HepG2 (cell line): ENCODE measurements at regions not wholly inside any gene's neighbourhood (a gene's known extent, or its start where the extent isn't known, plus 50 kb on each side); places are given as distances from the start of the nearest gene placed in this dataset.

Experiments
- ATAC-seq: fragments of 200-7000 bp; cut with Tn5 transposase; 3 replicates; pipeline ENCODE4 v1.9.1; 2020; ENCODE audit warnings: mild to moderate bottlenecking, moderate library complexity
- BruUV-seq: library from RNA; stranded (reverse); fragments of 400-500 nt; replicated peaks from 2 replicates; lab custom pipeline; 2021; lab: Mats Ljungman, UMichigan
- CTCF ChIA-PET: fragments of 300-600 bp; formaldehyde crosslinking; extraction: SDS; loops from one replicate; lab custom pipeline; 2021; ENCODE audit warnings: low total read pairs, inconsistent platforms, low intra/inter-chr PET ratio; lab: Yijun Ruan, JAX
- POLR2A ChIA-PET: fragments of 350-600 bp; sonication (Branson Sonifier 250); formaldehyde crosslinking; loops from one replicate; lab custom pipeline; 2020; ENCODE audit warnings: antibody characterized with exemption, inconsistent platforms; lab: Yijun Ruan, JAX
- DNase-seq: peaks from one replicate; pipeline ENCODE4 v3.0.0-alpha.2; 2015; ENCODE audit warnings: low spot score
- FAIRE-seq: peaks from 3 replicates; lab custom pipeline; 2011; peaks lifted over from hg19 to GRCh38; lab: Jason Lieb, UNC
- H2AFZ ChIP-seq: one replicate; pipeline ENCODE4 v1.6.1; 2011; ENCODE audit warnings: low read length, inconsistent platforms
- H3K27ac ChIP-seq: fragments of 300-600 bp; 3 replicates; pipeline ENCODE4 v1.8.0; 2011; ENCODE audit warnings: mixed run types, mild to moderate bottlenecking, mixed read lengths, low read length, inconsistent platforms; ENCODE audit not compliant: insufficient read depth; ENCODE audit errors: extremely low read length
- H3K27me3 ChIP-seq, 2 experiments: fragments of 200-600 bp in 1 of 2; 2 replicates in 1 of 2; 3 replicates in 1 of 2; pipeline versions ENCODE4 v1.6.0 to v1.8.0; 2011; ENCODE audit warnings: low read length in 2 of 2, mild to moderate bottlenecking in 2 of 2, moderate library complexity in 2 of 2, inconsistent platforms in 1 of 2; ENCODE audit not compliant: insufficient read depth in 2 of 2, control insufficient read depth in 1 of 2
- H3K36me3 ChIP-seq, 2 experiments: fragments of 200-600 bp in 1 of 2; replicated peaks in 1 of 2; 2 replicates in 1 of 2; 3 replicates in 1 of 2; pipeline versions ENCODE4 v1.5.1 to v1.8.0; 2011; ENCODE audit warnings: low read length in 2 of 2, inconsistent platforms in 1 of 2; ENCODE audit not compliant: insufficient read depth in 2 of 2, control insufficient read depth in 1 of 2
- H3K4me1 ChIP-seq: 2 replicates; pipeline ENCODE4 v1.5.1; 2012; ENCODE audit warnings: low read length, inconsistent platforms; ENCODE audit not compliant: insufficient read depth
- H3K4me2 ChIP-seq: 2 replicates; pipeline ENCODE4 v1.6.0; 2011; ENCODE audit warnings: low read depth, low read length, inconsistent platforms
- H3K4me3 ChIP-seq, 3 experiments: fragments of 200-600 bp in 1 of 3; sonication (generic), shearing (Covaris generic) in 1 of 3; replicated peaks in 1 of 3; 2 replicates each; pipeline ENCODE4 v1.5.1; 2011 to 2016; ENCODE audit warnings: low read length in 3 of 3, inconsistent platforms in 2 of 3, low read depth in 2 of 3, mild to moderate bottlenecking in 2 of 3, control low read depth in 1 of 3, mixed read lengths in 1 of 3; ENCODE audit not compliant: insufficient read depth in 1 of 3
- H3K79me2 ChIP-seq: one replicate; pipeline ENCODE4 v1.6.1; 2011; ENCODE audit warnings: low read length, inconsistent platforms; ENCODE audit not compliant: insufficient read depth
- H3K9ac ChIP-seq: 2 replicates; pipeline ENCODE4 v1.6.0; 2011; ENCODE audit warnings: mild to moderate bottlenecking, low read depth, low read length, inconsistent platforms; ENCODE audit not compliant: insufficient read depth
- H3K9me3 ChIP-seq: 2 replicates; pipeline ENCODE4 v1.5.1; 2012; ENCODE audit warnings: mild to moderate bottlenecking, low read length
- H4K20me1 ChIP-seq: 2 replicates; pipeline ENCODE4 v1.6.0; 2011; ENCODE audit warnings: inconsistent platforms, mild to moderate bottlenecking, low read length, moderate library complexity; ENCODE audit not compliant: insufficient read depth
- AHR ChIP-seq: IDR thresholded peaks from 2 replicates; pipeline ENCODE4 v1.6.1; 2018; ENCODE audit warnings: missing genetic modification reagents, missing compliant biosample characterization
- EP300 ChIP-seq, 3 experiments: sonication (generic) in 1 of 3; formaldehyde crosslinking in 1 of 3; IDR thresholded peaks; 2 replicates each; pipeline versions ENCODE4 v1.5.1 to v1.6.1; 2011 to 2020; ENCODE audit warnings: low read depth in 2 of 3, low read length in 2 of 3, borderline replicate concordance in 1 of 3, improper control_type of control experiment in 1 of 3, mild to moderate bottlenecking in 1 of 3, missing genetic modification reagents in 1 of 3, moderate library complexity in 1 of 3
- MAFK ChIP-seq, 2 experiments: IDR thresholded peaks in 1 of 2; conservative IDR thresholded peaks in 1 of 2; 2 replicates each; pipeline ENCODE4 v1.6.1; 2011; ENCODE audit warnings: improper control_type of control experiment in 2 of 2, low read length in 2 of 2
- MBD4 ChIP-seq: IDR thresholded peaks from 2 replicates; pipeline ENCODE4 v1.6.1; 2012; ENCODE audit warnings: low read length, inconsistent platforms, borderline replicate concordance
- NR2F1 ChIP-seq, 2 experiments: fragments of 450-650 bp in 1 of 2; formaldehyde crosslinking in 1 of 2; IDR thresholded peaks; 2 replicates each; pipeline versions ENCODE4 v1.5.0 to v1.6.1; 2016 to 2020; ENCODE audit warnings: mild to moderate bottlenecking in 1 of 2, missing compliant biosample characterization in 1 of 2, missing genetic modification reagents in 1 of 2, moderate library complexity in 1 of 2
- RAD51 ChIP-seq: fragments of 450-650 bp; IDR thresholded peaks from 2 replicates; pipeline ENCODE4 v1.6.1; 2016; ENCODE audit warnings: borderline replicate concordance
- SALL1 ChIP-seq: sonication (generic); formaldehyde crosslinking; IDR thresholded peaks from 2 replicates; pipeline ENCODE4 v1.8.0; 2022; ENCODE audit warnings: mild to moderate bottlenecking, missing genetic modification reagents
- ZNF670 ChIP-seq: sonication (generic); formaldehyde crosslinking; IDR thresholded peaks from 2 replicates; pipeline ENCODE4 v1.8.0; 2022; ENCODE audit warnings: mild to moderate bottlenecking, missing genetic modification reagents, borderline replicate concordance
- WGBS: methylation state at CpG from one replicate; pipeline ENCODE4 v1.1.6; 2017; ENCODE audit warnings: low lambda C conversion rate; 5-methylcytosine and 5-hydroxymethylcytosine counted together
- in situ Hi-C: cut with HindIII; loops from 2 replicates; pipeline ENCODE4 v1.10.0; 2017; ENCODE audit warnings: low pct_unique_long_range_greater_than_20kb; ENCODE audit not compliant: extremely low pct_ligation_motif_present
- intact Hi-C: fragments of 100-400 bp; cut with micrococcal nuclease; formaldehyde crosslinking; loops from one replicate; pipeline ENCODE4 v1.10.0; 2022; ENCODE audit not compliant: unreplicated experiment
- TF ChIP-seq, protein P1 (sequence below): sonication (generic); formaldehyde crosslinking; IDR thresholded peaks from 2 replicates; pipeline ENCODE4 v1.5.0; 2020; ENCODE audit warnings: mild to moderate bottlenecking, missing genetic modification reagents
- TF ChIP-seq, protein P2 (sequence below): sonication (generic); formaldehyde crosslinking; conservative IDR thresholded peaks from 2 replicates; pipeline ENCODE4 v1.8.1; 2023; ENCODE audit warnings: missing genetic modification reagents

DNA sequence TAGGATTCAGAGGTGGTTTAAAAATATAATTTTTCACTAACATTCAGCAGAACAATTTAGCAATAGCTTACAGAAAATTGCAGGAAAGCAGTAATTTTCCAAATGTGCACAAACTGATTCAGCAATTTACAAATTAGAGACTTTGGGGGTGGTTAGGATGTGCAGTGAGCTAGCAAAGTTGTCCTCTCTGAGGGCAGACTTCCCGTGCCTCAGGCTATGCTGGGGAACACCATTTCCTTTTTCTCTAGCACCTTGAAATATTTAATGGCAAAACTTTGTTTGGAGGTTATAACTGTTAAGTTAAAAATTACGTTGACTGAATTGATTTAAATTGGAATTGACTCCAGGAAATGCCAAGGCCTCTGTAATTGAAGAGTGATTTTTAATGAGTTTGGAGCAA is 258.9 kb downstream of the PTBP2 start:
- H3K36me3 ChIP-seq, result no peaks in the 10 kb centered on the region
- POLR2A ChIA-PET, result no interaction called here
- in situ Hi-C loops, result no loop called here

DNA sequence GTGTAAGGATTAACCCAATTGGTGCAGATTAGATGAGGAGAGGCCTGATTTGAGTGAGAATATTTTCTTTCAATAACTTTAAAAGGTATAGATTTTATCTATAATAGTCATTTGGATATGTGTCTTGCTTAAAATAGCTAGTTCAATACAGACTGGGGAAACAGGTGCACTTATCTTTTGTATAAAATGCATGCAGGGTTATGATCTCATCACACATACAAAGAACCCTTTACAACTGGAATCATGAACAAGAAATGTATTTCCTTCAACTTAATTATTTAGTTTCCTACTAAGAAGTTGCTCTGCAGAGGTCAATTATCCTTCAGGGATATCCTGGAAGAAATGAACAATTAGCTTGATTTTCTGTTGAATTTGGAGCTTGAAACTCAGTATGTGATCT is 259.6 kb downstream of the PTBP2 start:
- BruUV-seq, result no TSS peak
- TF ChIP-seq RAD51 (no peak), AHR (CRISPR knock-in tag) (no peak), EP300 (IDR thresholded peaks at IDR 0.05; ENCODE audit: low read depth in 2 of 2, low read length in 2 of 2) (no peak), EP300 (CRISPR knock-in tag; IDR thresholded peaks at IDR 0.05; ENCODE audit: borderline replicate concordance) (no peak), ZNF670 (CRISPR knock-in tag) (no peak), MBD4 (no peak), NR2F1 (CRISPR knock-in tag; IDR thresholded peaks at IDR 0.05) (no peak)
- TF ChIP-seq, protein P1, sequence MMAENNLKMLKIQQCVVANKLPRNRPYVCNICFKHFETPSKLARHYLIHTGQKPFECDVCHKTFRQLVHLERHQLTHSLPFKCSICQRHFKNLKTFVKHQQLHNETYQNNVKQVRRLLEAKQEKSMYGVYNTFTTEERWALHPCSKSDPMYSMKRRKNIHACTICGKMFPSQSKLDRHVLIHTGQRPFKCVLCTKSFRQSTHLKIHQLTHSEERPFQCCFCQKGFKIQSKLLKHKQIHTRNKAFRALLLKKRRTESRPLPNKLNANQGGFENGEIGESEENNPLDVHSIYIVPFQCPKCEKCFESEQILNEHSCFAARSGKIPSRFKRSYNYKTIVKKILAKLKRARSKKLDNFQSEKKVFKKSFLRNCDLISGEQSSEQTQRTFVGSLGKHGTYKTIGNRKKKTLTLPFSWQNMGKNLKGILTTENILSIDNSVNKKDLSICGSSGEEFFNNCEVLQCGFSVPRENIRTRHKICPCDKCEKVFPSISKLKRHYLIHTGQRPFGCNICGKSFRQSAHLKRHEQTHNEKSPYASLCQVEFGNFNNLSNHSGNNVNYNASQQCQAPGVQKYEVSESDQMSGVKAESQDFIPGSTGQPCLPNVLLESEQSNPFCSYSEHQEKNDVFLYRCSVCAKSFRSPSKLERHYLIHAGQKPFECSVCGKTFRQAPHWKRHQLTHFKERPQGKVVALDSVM (CRISPR knock-in tag), result no peak
- TF ChIP-seq, protein P2, sequence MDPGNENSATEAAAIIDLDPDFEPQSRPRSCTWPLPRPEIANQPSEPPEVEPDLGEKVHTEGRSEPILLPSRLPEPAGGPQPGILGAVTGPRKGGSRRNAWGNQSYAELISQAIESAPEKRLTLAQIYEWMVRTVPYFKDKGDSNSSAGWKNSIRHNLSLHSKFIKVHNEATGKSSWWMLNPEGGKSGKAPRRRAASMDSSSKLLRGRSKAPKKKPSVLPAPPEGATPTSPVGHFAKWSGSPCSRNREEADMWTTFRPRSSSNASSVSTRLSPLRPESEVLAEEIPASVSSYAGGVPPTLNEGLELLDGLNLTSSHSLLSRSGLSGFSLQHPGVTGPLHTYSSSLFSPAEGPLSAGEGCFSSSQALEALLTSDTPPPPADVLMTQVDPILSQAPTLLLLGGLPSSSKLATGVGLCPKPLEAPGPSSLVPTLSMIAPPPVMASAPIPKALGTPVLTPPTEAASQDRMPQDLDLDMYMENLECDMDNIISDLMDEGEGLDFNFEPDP, result no peak
- in situ Hi-C loops, result no loop called here
- no peak for ATAC-seq
- Histone ChIP-seq H3K27me3 (no peaks in the 10 kb centered on the region), H3K79me2 (no peaks in the 10 kb centered on the region), H3K9me3 (no peaks in the 10 kb centered on the region), H3K36me3 (no peaks in the 10 kb centered on the region), H3K9ac (no peak overlapping the region), H2AFZ (no peak overlapping the region), H4K20me1 (no peaks in the 10 kb centered on the region), H3K4me2 (no peak overlapping the region), H3K4me1 (no peaks in the 10 kb centered on the region), H3K4me3 (no peak overlapping the region), H3K27ac (no peak overlapping the region)
- DNase-seq, result no peak
- POLR2A ChIA-PET, result no interaction called here
- CTCF ChIA-PET, result no interaction called here
- intact Hi-C loops, result no loop called here
- FAIRE-seq, result no peak

More for the DNA sequence above, 258.9 kb downstream of the PTBP2 start:
- Histone ChIP-seq H3K79me2 (no peaks in the 10 kb centered on the region), H3K27ac (no peak overlapping the region), H2AFZ (no peak overlapping the region), H3K4me1 (no peaks in the 10 kb centered on the region), H3K9ac (no peak overlapping the region), H4K20me1 (no peaks in the 10 kb centered on the region), H3K4me2 (no peak overlapping the region), H3K9me3 (no peaks in the 10 kb centered on the region), H3K27me3 (no peaks in the 10 kb centered on the region), H3K4me3 (no peak overlapping the region)
- FAIRE-seq (no peak), ATAC-seq (no peak), DNase-seq (no peak)
- no peak for TF ChIP-seq SALL1 (CRISPR knock-in tag)
- 0 out of 4 replicates have a peak, but pooled peaks of 1 of the 2 experiments have one; percentile 13 for TF ChIP-seq MAFK (conservative IDR thresholded peaks at IDR 0.05 in 1 of 2, IDR thresholded peaks at IDR 0.05 in 1 of 2; ENCODE audit: low read length in 2 of 2)
- CTCF ChIA-PET, result no interaction called here
- intact Hi-C loops, result no loop called here
- WGBS, result 2% methylated on average over 2 of the region's 2 CpGs
- BruUV-seq, result no TSS peak
